ENCODE measurements at regions not wholly inside any gene's neighbourhood (a gene's known extent, or its start where the extent isn't known, plus 50 kb on each side); places are given as distances from the start of the nearest gene placed in this dataset.

DNA sequence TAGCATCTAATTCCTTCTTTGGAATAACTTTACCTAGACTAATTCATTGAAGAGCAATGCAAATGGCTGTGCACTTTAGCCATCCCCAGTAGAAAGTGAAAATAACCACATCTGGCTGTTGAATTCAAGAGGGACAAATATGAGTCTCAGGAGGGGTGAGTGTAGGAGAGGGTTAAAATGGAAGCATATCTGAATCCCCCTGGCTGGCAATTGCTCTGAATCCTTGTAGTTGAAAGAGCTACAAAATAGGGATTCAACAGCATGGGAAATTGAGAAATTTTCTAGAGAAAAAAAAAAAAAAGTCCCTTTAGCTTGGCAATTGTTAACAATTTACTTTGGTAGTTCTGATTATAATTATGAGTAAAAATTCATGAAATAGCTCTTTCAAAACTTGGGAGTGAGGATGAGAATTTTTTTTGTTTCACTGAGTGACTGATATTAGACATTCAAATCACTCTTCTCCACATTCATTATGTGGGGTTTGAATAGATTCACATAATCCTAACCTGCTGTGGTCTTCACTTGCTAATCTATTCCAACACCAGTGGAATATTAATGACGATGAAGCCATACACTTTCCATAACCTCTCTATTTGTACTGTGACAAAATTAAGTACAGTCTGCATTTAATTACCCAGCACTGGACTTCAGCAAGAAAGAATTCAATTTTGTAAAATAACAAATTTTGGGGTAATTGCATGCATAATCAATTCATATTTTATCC, 569.0 kb upstream of the MCTP2 start:
- Mint-ChIP-seq H3K4me1 (no peaks in the 10 kb centered on the region), H3K36me3 (no peaks in the 10 kb centered on the region), H3K27ac (no peak overlapping the region), H3K9me3 (peaks cover 0 to 3% (median 0%) of the 10 kb centered on the region in 9 donors), H3K27me3 (peaks cover 3 to 38% (median 8%) of the 10 kb centered on the region in 5 donors), H3K4me3 (no peak overlapping the region)
- no peak for DNase-seq
- no peak for ATAC-seq
- POLR2A ChIA-PET = no interaction called here

DNA sequence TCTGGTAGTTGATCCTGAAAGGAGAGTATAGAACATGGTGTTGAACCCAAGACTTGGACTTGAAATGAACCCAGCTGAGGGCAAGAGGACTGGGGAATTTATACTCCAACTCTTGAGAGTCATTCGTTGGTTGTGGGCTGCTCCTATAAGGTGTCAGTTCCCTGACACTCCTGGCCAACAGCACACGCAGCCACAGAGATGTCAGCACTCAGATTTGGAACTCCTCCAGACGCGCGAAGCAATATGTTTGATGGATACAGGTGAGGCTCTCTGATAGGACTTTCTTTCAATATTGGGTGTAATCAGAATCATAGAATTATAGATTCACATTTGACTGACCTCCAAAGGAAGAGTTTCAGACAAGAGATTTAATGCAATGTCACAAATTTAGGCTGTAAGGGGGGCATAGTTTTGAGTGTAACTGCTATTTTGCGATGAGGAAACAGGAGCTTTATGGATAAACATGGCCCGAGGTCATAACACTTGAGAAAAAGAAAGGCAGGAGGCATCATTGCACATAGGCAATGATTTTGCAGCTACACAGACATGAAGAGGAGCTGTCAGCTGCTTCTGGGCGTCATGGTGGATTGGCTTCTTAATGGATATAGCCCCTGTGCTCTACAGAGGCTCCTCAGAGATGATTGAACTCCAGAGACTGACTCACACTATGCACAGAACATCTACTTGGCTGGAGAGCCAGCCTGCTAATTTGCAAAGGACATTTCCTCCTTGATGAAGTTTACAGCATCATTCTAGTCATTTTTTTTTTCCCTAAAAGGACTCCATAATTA, 569.2 kb upstream of the RGMA start:
- POLR2A ChIA-PET = no interaction called here

DNA sequence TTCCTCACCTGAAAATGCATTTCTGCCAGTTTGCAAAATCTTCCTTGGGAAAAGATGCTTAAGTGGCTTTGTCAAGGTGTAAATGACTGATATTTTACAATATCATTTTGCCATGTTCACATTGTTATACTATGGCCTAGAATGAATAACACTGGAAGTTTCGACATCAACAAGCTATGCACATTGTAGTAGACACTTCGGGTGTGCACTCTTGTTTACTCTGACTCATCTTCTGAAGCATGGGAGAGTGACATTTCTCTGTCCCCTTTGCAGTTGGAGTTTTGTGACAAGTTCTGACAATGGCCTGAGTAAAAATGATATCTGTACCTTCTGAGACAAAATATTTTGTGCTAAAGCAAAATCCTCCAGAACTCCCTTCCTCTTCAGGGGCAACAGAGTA, 567.0 kb upstream of the RGMA start:
- Mint-ChIP-seq H3K27me3 (peaks cover 3 to 28% (median 8%) of the 10 kb centered on the region in 5 donors), H3K4me3 (no peak overlapping the region), H3K27ac (no peak overlapping the region), H3K9me3 (peaks cover 0 to 3% (median 0%) of the 10 kb centered on the region in 9 donors), H3K4me1 (no peaks in the 10 kb centered on the region), H3K36me3 (no peaks in the 10 kb centered on the region)
- DNase-seq (no peak), ATAC-seq (no peak)
- POLR2A ChIA-PET = no interaction called here

More for the DNA sequence above, 569.2 kb upstream of the RGMA start:
- DNase-seq (no peak), ATAC-seq (no peak)
- Mint-ChIP-seq H3K27ac (no peak overlapping the region), H3K4me1 (no peaks in the 10 kb centered on the region), H3K4me3 (no peak overlapping the region), H3K9me3 (no peaks in the 10 kb centered on the region), H3K36me3 (no peaks in the 10 kb centered on the region), H3K27me3 (peaks cover 3 to 38% (median 8%) of the 10 kb centered on the region in 5 donors)

GRCh38 chr15:93649691-93650235, 560.8 kb upstream of the RGMA start:
- Mint-ChIP-seq H3K9me3 (peaks cover 0 to 3% (median 0%) of the 10 kb centered on the region in 9 donors), H3K27ac (no peak overlapping the region), H3K27me3 (peaks cover 0 to 5% (median 0%) of the 10 kb centered on the region in 5 donors), H3K36me3 (no peaks in the 10 kb centered on the region), H3K4me3 (no peak overlapping the region), H3K4me1 (no peaks in the 10 kb centered on the region)
- POLR2A ChIA-PET = no interaction called here
- ATAC-seq (no peak), DNase-seq (no peak)

DNA sequence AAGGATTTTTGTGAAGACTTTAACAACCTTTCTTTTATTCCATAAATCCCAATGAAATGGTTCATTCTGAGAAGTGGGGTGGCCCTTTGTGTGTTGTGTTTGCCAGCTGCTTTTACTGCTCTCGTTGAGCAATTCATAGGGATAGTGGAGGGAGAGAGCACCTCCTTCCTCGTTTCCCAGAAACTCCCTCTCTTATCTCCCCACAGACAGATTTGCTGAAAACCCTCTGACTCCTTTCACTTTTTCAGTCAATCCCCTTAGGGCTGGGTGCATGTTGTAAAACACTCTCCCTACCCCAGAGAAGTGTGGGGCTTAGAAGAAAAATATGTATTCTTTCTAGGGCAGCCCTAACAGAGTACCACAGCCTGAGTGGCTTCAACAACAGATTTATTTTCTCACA, 557.2 kb upstream of the RGMA start:
- no peak overlapping the region for H3K4me3 Mint-ChIP-seq
- H3K27me3 Mint-ChIP-seq = peaks cover 0 to 17% (median 5%) of the 10 kb centered on the region in 5 donors
- POLR2A ChIA-PET = no interaction called here
- H3K4me1 Mint-ChIP-seq = no peaks in the 10 kb centered on the region
- H3K9me3 Mint-ChIP-seq = peaks cover 0 to 2% (median 0%) of the 10 kb centered on the region in 9 donors
- ATAC-seq = no peak
- H3K36me3 Mint-ChIP-seq = no peaks in the 10 kb centered on the region
- no peak overlapping the region for H3K27ac Mint-ChIP-seq
- DNase-seq = no peak

DNA sequence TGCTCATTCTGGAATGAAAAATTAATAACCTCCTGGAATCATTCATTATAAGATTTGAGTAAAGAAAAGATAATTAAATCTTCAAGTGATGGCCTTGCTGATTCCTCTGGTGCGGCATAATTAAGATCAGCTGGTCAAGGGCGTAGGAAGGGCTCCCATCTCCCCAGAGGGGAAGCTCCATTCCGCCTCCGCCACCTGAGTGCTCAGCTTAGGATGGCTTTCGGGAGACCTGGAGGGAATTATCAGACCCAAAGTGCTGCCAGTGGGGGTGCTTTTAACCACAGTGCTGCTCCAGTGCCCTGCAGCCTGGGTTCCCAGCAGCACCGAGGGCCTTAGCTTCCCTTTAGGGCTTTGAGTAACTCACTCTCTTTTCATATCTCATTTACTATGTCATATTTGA, 556.6 kb upstream of the RGMA start:
- peaks cover 0 to 2% (median 0%) of the 10 kb centered on the region in 9 donors for H3K9me3 Mint-ChIP-seq
- H3K4me3 Mint-ChIP-seq = no peak overlapping the region
- H3K36me3 Mint-ChIP-seq = no peaks in the 10 kb centered on the region
- no peaks in the 10 kb centered on the region for H3K4me1 Mint-ChIP-seq
- no peak overlapping the region for H3K27ac Mint-ChIP-seq
- ATAC-seq (no peak), DNase-seq (no peak)
- H3K27me3 Mint-ChIP-seq = peaks cover 0 to 20% (median 5%) of the 10 kb centered on the region in 5 donors
- POLR2A ChIA-PET = no interaction called here

DNA sequence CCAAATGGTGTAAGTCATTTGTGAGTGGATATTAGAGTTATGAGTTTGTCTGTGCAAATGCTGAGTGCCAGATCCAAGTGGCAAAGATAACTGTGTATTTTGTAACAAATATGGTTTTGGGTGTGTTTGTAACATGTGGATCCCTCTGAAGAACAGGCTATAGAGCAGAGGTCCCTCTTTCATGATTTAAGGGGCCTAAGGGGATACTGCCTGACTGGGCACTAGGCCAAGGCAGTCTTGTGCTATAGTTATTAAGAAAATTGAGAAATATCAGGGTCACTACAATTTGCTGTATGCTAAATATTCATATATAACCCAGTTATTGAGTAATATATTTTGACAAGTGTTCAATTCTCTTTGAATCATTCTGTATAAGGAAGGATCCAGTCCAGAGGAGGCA, 555.6 kb upstream of the RGMA start:
- no peaks in the 10 kb centered on the region for H3K36me3 Mint-ChIP-seq
- ATAC-seq (no peak), DNase-seq (no peak)
- peaks cover 4 to 22% (median 5%) of the 10 kb centered on the region in 5 donors for H3K27me3 Mint-ChIP-seq
- POLR2A ChIA-PET = no interaction called here
- no peaks in the 10 kb centered on the region for H3K4me1 Mint-ChIP-seq
- H3K4me3 Mint-ChIP-seq = no peak overlapping the region
- peaks cover 0 to 2% (median 0%) of the 10 kb centered on the region in 9 donors for H3K9me3 Mint-ChIP-seq
- H3K27ac Mint-ChIP-seq = no peak overlapping the region

DNA sequence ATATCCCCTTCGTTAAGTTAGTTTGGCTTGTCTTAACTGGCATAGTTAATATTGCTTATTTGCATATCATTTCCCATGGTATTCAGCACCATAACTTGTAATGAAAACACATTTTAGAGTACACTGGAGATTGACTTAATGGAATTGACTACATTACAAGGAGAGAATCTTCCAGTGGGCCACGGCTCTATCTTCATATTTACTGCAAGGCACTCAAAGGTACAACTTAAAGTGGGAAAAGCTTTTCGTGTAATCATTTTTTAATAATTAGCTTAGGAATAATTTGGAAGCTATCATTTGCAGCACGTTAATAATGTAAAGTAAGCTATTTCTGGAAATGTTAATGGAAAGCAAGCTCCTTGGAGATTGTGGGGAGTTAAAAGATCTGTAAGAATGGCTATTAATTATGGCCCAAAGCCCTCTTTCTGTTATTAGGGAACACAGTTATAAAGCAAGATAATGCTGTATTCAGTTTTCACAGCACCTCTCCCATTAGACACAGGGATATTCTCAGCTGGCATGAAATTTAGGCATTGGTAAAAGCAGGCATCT, 551.5 kb upstream of the RGMA start:
- H3K9me3 Mint-ChIP-seq = peaks cover 0 to 2% (median 0%) of the 10 kb centered on the region in 9 donors

DNA sequence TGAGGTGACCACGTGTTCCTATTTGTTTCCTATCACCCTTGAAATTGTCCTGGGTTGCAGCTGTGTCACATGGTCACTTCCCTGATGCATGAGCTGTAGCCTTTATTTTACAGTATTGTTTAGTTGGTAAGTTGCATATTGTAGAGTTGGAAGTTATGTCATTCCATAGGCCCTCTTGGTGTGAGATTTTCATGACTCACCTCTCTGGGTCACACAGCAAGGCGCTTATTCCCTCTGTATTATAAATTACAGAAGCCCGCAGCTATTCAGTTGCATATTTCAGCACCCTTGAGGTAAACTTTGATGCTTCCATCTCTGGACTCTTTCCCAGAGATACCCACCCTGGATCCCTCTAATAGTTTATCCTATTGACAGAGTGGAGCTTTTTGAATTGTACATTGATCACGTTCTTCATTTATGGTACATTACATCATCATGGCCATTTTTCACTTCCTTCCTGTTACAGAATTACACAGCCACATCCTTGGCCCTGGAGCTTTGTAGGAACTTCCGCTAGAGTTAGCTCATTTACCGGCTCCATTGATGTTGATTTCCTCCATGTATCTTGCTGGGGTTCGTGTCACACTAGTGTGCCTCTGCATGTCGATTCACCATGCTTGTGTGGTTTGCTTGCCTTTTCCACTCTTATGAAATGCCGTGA, 543.1 kb upstream of the RGMA start:
- DNase-seq = no peak
- H3K4me1 Mint-ChIP-seq = no peaks in the 10 kb centered on the region
- no peak overlapping the region for H3K27ac Mint-ChIP-seq
- POLR2A ChIA-PET = no interaction called here
- H3K27me3 Mint-ChIP-seq = peaks cover 0 to 25% (median 12%) of the 10 kb centered on the region in 5 donors
- H3K4me3 Mint-ChIP-seq = no peak overlapping the region
- ATAC-seq = no peak
- peaks cover 0 to 18% (median 9%) of the 10 kb centered on the region in 9 donors for H3K9me3 Mint-ChIP-seq
- H3K36me3 Mint-ChIP-seq = peaks cover 0 to 10% (median 0%) of the 10 kb centered on the region in 3 donors

More for the DNA sequence above, 551.5 kb upstream of the RGMA start:
- no peaks in the 10 kb centered on the region for H3K36me3 Mint-ChIP-seq
- DNase-seq (no peak), ATAC-seq (no peak)
- H3K27ac Mint-ChIP-seq = no peak overlapping the region
- POLR2A ChIA-PET = no interaction called here
- no peaks in the 10 kb centered on the region for H3K4me1 Mint-ChIP-seq
- peaks cover 5 to 25% (median 11%) of the 10 kb centered on the region in 5 donors for H3K27me3 Mint-ChIP-seq
- no peak overlapping the region for H3K4me3 Mint-ChIP-seq

- Mint-ChIP-seq H3K27ac (no peak overlapping the region), H3K27me3 (peaks cover 0 to 10% (median 8%) of the 10 kb centered on the region in 5 donors), H3K4me3 (no peak overlapping the region), H3K36me3 (no peaks in the 10 kb centered on the region), H3K4me1 (peaks cover 0 to 1% (median 0%) of the 10 kb centered on the region in 4 donors), H3K9me3 (peaks cover 0 to 1% (median 0%) of the 10 kb centered on the region in 9 donors)
- DNase-seq (no peak), ATAC-seq (no peak)
- POLR2A ChIA-PET = no interaction called here
Measured at GRCh38 chr15:93619597-93619996, 530.6 kb upstream of the RGMA start.

DNA sequence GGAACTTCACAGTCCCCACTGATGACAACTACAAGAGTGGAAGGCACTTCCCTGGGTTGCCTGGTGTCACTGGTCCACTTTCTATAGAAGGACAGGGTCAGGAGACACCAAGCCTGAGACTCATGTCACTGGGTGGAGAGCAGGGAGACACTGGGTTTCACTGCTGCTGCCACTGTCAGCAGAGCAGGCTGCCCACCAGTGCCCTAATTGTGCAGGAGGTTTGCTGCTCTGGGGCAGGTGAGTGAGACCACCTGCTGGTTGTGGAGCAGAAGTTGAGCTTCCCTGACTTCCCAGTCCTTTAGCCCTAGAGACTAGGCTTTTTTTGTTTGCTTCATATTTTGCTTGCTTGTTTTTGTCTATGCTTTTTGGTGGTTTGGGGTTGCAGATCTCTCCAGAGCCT, 528.4 kb upstream of the RGMA start:
- Mint-ChIP-seq H3K9me3 (peaks cover 0 to 1% (median 0%) of the 10 kb centered on the region in 9 donors), H3K4me3 (no peak overlapping the region), H3K27me3 (peaks cover 1 to 20% (median 7%) of the 10 kb centered on the region in 5 donors), H3K36me3 (no peaks in the 10 kb centered on the region), H3K27ac (no peak overlapping the region), H3K4me1 (peaks cover 0 to 1% (median 0%) of the 10 kb centered on the region in 4 donors)
- POLR2A ChIA-PET = no interaction called here
- no peak for ATAC-seq
- DNase-seq = no peak

DNA sequence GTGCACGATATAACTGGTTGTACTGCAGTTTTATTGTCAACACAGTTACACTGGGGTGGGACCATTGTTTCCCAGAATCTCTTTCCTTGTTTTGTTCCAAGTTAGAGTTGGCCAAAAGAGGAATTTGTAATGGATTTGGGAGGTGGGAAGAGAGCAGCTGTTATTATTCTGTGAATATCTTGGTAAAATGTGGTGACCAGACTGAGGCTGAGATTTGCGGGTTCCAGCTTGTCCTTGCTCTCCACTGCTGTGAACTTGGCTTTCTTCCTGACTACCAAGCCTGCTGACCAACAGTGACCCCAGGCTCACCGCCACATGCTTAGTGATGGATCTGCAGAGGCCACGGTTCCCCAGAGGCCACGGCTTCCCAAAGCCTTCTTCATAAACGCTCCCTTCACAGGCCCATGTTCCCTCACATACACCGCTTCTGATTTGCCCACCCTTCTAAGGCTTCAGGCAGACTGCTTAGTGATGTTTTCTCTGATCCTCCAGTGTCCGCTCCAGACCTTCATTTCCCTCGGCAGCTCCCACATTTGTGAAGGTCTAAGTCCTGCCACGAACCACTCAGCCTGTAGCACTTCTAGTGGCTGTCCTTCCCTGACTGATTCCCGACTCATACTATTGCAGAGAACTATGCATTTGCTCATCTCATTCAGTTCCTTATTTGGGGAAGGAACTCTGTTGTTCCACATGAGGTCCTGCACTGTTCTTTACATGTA, 525.5 kb upstream of the RGMA start:
- POLR2A ChIA-PET = no interaction called here
- no peak for DNase-seq

More for the DNA sequence above, 525.5 kb upstream of the RGMA start:
- peaks cover 0 to 1% (median 0%) of the 10 kb centered on the region in 4 donors for H3K4me1 Mint-ChIP-seq
- peaks cover 0 to 1% (median 0%) of the 10 kb centered on the region in 9 donors for H3K9me3 Mint-ChIP-seq
- no peak for ATAC-seq
- no peak overlapping the region for H3K4me3 Mint-ChIP-seq
- peaks cover 1 to 31% (median 6%) of the 10 kb centered on the region in 5 donors for H3K27me3 Mint-ChIP-seq
- no peak overlapping the region for H3K27ac Mint-ChIP-seq
- no peaks in the 10 kb centered on the region for H3K36me3 Mint-ChIP-seq

Data from naive thymus-derived CD8-positive, alpha-beta T cell (primary cell).